Activated CD4-positive, alpha-beta T cell treated with anti-CD3 and anti-CD28 coated beads, Interleukin-2, Interleukin-6, amounts not matched to agents 100 ng/mL and 50 ng/mL, durations not matched to agents 16 hours and 8 hours (primary cell): ENCODE measurements at regions not wholly inside any gene's neighbourhood (a gene's known extent, or its start where the extent isn't known, plus 50 kb on each side); places are given as distances from the start of the nearest gene placed in this dataset.
"Not testable (repeated sequence)": the region's sequence is repeated elsewhere in the genome, so short reads cannot be mapped to it uniquely, and the experiment has no call there.

Source experiments
- DNase-seq: peaks from one replicate; pipeline ENCODE4 v3.0.0-alpha.2; 2020

GRCh38 chr9:87160148-87161102, 213.1 kb upstream of the GAS1 start:
- no peak for DNase-seq

DNA sequence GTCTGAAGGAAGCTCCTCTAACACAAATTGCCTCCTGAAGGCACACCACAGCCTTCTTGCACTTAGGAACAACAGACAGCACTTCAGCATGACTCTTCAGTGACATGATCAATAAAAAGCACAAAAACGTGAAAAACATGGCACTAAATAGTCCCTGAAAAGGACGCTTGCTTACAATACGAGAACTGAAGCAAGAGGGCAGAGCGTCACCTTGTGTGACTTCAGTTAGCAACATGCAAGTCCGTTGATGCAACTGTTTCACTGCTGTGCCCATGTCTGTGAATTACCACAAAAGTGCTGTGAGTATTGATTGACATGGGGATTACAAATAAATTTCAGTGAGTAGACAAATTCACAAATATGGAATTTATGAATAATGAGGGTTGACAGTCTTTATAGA, 219.9 kb upstream of the GAS1 start:
- DNase-seq = no peak

GRCh38 chr9:87167582-87167981, 220.3 kb upstream of the GAS1 start:
- DNase-seq = no peak

DNA sequence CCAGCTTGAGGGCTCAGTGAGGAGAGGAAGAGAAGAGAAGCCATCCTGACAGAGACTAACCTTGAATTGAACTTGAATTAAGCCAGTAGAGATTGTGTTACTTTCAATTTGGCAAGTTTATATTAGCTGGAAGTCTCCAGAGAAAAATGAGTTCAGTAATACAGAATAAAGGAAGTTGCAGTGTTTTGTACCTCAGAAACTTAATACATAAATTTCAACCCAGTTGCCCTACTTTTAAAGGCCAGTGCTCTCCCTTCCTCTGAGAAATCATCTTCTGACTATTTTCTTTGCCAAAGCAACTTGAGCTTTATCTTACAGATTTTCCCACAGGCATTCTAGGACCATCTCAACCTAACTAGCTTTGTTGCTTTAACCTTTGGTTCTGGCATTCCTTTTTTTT, 231.0 kb upstream of the GAS1 start:
- DNase-seq = no peak

GRCh38 chr9:87179553-87180340, 232.4 kb upstream of the GAS1 start:
- no peak for DNase-seq

GRCh38 chr9:87180361-87180760, 233.1 kb upstream of the GAS1 start:
- DNase-seq = no peak

DNA sequence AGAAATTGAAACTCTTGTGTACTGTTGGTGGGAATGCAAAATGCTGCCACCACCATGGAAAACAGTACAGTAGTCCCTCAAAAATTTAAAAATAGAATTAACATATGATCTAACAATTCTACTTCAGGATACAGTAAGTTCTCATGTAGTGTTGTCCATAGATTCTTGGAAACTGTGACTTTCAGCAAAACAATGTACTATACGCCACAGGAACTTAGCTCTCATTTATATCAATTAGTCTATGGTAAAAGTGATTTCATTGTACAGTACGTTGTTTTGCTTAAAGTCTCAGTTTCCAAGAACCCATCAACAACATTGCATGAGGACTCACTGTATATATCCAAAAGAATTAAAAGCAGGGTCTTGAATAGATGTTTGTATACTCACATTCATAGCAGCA, 233.5 kb upstream of the GAS1 start:
- no peak for DNase-seq

DNA sequence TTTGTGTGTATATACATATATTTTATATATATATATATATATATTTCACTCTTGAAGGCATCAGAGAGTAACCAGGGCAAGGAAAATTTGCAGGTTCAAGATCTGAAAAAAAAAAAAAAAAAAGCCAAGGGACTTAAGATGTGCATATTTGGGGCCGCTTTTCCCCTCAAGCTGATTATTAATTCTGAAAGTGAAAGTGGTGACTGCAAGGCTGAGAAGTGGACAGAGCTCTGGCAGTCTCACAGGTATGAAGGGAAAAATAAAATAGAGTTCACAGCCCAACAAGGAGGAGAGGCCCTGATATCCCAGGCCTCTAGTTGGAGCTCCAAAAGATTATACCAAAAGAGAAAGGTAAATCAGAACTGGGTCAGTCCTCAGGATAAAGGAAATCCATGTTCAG, 234.4 kb upstream of the GAS1 start:
- peak; percentile 4 for DNase-seq

DNA sequence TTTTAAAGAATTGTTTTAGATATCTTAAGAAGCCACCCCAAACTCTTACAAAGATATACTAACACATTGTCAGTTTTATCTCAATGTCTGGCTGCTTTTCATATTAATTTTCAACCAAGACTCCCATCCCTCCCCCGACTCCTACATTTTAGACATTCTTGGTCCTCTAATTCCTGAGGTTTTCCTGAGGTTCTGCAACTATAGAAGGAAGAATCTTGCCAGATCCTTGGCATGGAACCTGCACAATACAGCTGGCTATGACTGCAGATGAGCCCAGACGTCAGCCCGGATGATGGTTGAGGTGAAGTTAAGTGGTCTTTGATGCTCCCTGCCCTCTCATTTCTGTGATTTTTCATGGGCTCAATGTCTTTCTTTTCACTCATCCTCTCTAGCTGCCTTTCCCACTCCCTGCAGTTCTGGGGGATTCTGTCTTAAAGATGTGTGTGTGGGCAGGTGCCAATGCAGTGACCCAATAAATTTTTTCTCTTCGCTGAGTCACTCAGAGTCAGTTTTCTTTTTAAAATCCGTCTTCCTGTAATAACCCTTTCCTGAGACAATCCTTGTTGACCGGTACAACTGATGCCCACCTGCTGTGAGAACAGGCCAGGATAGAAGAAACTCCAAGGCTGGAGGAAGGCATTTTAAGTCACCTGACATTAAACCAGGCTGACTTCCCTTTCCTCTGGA, 237.8 kb upstream of the GAS1 start:
- DNase-seq = no peak

DNA sequence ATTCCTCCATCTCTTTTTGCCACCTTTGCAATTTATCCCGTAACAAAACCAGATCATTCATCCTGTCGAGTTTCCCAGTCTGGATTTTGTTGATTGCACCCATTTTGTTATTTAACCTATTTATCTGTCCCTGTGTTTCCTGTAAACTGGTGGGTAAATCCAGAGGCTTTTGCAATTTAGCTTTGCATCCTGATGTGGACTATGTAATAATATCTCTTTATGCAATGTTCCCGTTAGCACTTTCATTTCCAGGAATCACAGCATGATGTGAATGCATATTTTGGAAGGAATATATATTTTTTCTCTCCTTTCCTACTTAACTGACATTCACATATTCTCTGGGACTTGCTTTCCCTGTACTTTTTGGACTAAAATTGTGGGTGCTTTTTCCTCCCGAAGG, 240.3 kb upstream of the GAS1 start:
- no peak for DNase-seq

GRCh38 chr9:87189006-87189405, 241.7 kb upstream of the GAS1 start:
- DNase-seq = no peak

DNA sequence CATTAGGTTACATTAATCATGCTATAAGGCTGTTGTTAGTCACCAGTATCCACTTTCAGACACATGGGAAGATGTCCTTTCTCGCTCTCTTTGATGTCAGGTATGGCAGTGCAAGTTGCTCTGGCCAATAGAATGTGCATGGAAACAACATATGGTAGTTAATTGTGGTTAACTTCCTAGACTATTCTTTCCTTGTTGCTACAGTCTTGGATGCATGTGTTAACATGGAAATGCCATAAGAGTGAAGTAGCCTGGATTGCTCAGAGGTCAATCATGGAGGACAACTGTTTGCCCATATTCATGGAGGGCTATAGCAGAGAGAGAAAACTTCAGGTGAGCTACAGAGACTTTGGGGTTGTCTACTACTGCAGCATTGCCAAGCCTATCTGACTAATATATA, 245.8 kb upstream of the GAS1 start:
- DNase-seq = no peak

DNA sequence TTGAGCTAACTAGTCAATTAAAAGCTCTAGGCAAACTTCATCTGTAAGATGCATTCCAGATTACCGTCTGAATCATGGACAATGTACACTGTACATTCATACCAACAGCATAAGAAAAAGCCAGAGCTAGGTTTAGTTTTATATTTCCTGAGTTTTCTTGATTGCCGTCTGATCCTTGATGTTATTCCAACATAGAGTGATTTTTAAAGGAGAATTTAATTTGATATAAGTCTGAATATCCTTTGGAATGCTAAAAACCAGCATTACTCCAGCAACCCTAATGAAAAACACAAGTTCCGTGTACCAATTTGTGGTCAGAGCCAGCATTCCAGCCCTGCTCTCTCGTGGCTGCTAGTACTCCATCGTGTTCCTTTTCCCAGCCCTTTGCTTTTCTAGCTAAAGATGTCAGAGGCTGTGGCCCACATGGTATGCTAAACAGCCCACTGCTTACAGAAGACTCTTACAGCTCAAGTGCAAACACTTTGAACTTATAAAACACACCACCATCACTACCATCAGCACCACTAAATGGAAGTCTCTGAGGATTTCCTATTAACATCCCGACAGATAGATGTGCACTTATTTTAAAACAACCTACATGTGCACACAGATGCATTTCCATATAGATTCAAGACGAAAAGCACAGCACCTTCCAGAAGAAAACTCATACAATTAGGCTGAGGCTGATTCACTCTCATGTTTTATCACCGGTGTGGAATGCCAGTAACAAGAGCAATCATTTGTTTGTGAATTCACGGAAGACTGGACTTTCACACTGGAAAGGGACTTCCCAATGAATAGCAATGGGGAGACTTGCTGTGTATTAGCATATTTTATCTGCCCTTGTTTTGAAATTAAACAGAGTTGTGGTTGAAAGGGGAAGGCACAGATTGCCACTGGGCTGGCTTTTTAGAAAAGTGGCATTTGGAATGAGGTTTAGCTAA, 246.9 kb upstream of the GAS1 start:
- no peak for DNase-seq

GRCh38 chr9:87195306-87195705, 248.0 kb upstream of the GAS1 start:
- DNase-seq = no peak

DNA sequence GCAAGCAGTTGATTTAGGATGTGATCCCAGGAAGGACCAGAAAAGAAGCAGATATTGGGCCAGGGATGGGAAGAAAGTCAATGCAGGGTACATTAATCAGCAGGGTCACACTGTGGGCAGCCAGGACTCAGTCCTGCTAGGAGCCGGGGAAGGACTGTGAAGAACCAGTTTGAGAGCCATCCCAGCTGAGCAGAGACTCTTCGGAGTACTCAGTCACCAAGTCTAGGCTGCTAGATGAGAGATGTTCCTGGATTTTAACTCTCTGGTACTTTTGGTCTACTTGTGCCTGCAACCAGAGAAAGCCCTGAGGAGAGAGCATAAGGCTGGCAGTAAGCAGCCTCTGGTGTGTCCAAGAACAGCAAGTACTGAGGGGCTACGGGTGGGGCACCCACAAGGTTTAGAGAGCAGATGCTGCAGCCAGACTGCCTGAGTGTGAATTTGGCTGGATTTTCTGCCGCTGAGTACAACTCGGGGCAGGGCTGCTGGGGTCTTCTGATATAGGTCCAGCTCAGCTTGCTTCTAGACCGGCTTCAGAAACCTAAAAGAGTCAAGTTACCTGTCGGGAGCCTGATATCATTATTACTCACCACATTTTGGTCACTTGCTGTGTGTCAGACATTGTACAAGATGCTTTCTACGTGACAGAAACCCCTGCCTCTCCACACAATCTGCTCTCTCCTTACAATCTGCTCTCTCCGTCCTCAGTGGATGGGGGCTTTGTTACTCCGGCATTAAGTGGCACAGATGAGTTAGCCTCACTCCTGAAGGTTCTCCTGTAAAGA, 250.2 kb upstream of the GAS1 start:
- no peak for DNase-seq

DNA sequence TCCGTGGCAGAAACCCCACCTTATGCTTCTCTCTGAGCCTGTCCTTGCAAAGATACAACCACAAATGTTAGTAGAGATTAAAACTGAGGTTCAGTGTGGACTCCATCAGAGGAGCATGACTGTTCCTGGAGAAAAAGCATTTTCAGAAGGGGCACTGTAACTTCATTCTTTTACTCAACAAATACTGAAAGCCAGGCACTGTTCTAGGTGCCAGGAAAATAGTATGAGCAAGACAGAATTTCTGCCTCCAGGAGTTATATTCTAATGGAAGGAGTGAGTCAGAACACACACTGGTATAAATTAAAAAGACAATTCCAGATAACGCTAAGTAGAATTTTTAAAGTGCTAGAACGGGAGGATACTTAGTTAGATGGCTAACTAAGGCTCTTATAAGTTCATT, 251.4 kb upstream of the GAS1 start:
- DNase-seq = no peak

- DNase-seq = no peak
These were observed 252.0 kb upstream of the GAS1 start for GRCh38 chr9:87199278-87199677.

DNA sequence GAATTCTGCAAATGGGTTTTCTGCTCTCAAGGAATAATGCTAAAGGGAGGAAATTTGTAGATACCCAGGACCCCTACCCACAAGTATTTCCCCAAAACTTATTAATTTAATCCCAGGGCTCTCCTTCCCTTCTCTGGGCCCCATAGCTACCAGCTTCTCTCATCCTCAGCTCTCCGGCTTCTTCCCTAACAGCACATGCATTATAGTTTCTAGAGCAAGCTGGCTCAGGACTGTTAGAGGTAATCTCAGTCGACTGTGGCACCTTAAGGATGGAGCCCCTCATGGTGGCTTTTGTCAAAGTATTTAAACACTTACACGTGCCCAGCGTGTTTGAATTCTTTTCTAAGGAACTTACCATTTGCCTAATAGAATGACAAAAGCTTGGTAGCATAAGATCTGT, 252.5 kb upstream of the GAS1 start:
- no peak for DNase-seq

DNA sequence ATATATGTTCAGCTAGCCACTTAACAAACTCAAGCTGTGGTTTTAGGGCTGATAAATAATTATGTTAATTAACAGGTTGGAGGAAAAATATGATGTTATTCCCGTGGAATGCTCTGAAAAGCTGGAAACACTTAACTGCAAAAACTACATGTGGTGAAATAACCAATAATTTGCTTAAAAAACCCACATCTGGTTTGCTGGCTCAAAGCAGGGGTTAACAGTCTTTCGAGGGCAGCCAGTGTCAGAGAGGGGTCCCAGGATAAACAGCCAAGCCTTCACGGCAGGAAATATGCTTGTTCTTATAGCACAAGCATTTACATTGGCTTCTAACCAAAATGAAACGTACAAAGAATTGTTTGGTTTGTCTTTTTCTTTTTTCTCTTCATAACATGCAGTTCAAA, 254.0 kb upstream of the GAS1 start:
- DNase-seq = no peak

- DNase-seq = no peak
These were observed 258.9 kb upstream of the GAS1 start for GRCh38 chr9:87206064-87206661.

- not testable (repeated sequence) for DNase-seq
These were observed 263.4 kb upstream of the GAS1 start for GRCh38 chr9:87210658-87211057.
